ENCODE measurements at regions not wholly inside any gene's neighbourhood (a gene's known extent, or its start where the extent isn't known, plus 50 kb on each side); places are given as distances from the start of the nearest gene placed in this dataset.

- DNase-seq (ENCODE audit: low spot score): no peak
Observed at GRCh38 chr1:81071072-81071858, 729.5 kb upstream of the ADGRL2 start.

- DNase-seq (ENCODE audit: low spot score): no peak
Observed at GRCh38 chr1:81069856-81070255, 730.9 kb upstream of the ADGRL2 start.

GRCh38 chr1:81068726-81069125 lies 732.0 kb upstream of the ADGRL2 start:
- DNase-seq (ENCODE audit: low spot score): no peak

GRCh38 chr1:81053826-81054225 lies 746.9 kb upstream of the ADGRL2 start:
- DNase-seq (ENCODE audit: low spot score): no peak

GRCh38 chr1:81052162-81052561 lies 748.6 kb upstream of the ADGRL2 start:
- DNase-seq (ENCODE audit: low spot score): no peak

- DNase-seq (ENCODE audit: low spot score): no peak
Observed at GRCh38 chr1:81050390-81050789, 750.3 kb upstream of the ADGRL2 start.

GRCh38 chr1:81044708-81045107 lies 756.0 kb upstream of the ADGRL2 start:
- DNase-seq (ENCODE audit: low spot score): no peak

- no peak for DNase-seq (ENCODE audit: low spot score)
Observed at GRCh38 chr1:81042225-81042624, 758.5 kb upstream of the ADGRL2 start.

GRCh38 chr1:81034291-81034690 lies 766.4 kb upstream of the ADGRL2 start:
- DNase-seq (ENCODE audit: low spot score): peak; percentile 15

- DNase-seq (ENCODE audit: low spot score): no peak
Observed at GRCh38 chr1:81032973-81033425, 767.7 kb upstream of the ADGRL2 start.

GRCh38 chr1:81032374-81032773 lies 768.4 kb upstream of the ADGRL2 start:
- DNase-seq (ENCODE audit: low spot score): no peak

GRCh38 chr1:81030441-81030840 lies 770.3 kb upstream of the ADGRL2 start:
- no peak for DNase-seq (ENCODE audit: low spot score)

GRCh38 chr1:81029266-81029665 lies 771.5 kb upstream of the ADGRL2 start:
- no peak for DNase-seq (ENCODE audit: low spot score)

- no peak for DNase-seq (ENCODE audit: low spot score)
Observed at GRCh38 chr1:81023187-81023724, 777.5 kb upstream of the ADGRL2 start.

GRCh38 chr1:81021134-81021533 lies 779.6 kb upstream of the ADGRL2 start:
- DNase-seq (ENCODE audit: low spot score): no peak

GRCh38 chr1:81020506-81020905 lies 780.2 kb upstream of the ADGRL2 start:
- DNase-seq (ENCODE audit: low spot score): no peak

GRCh38 chr1:81010126-81010525 lies 790.6 kb upstream of the ADGRL2 start:
- no peak for DNase-seq (ENCODE audit: low spot score)

- DNase-seq (ENCODE audit: low spot score): no peak
Observed at GRCh38 chr1:81008293-81008692, 792.4 kb upstream of the ADGRL2 start.

- DNase-seq (ENCODE audit: low spot score): no peak
Observed at GRCh38 chr1:81007024-81007423, 793.7 kb upstream of the ADGRL2 start.

GRCh38 chr1:81006502-81006901 lies 794.2 kb upstream of the ADGRL2 start:
- DNase-seq (ENCODE audit: low spot score): no peak

GRCh38 chr1:81004011-81004410 lies 796.7 kb upstream of the ADGRL2 start:
- DNase-seq (ENCODE audit: low spot score): no peak

- DNase-seq (ENCODE audit: low spot score): no peak
Observed at GRCh38 chr1:80994934-80995333, 805.8 kb upstream of the ADGRL2 start.

- no peak for DNase-seq (ENCODE audit: low spot score)
Observed at GRCh38 chr1:80994038-80994437, 806.7 kb upstream of the ADGRL2 start.

Measured in HuH-7 (cell line).